ENCODE measurements at regions not wholly inside any gene's neighbourhood (a gene's known extent, or its start where the extent isn't known, plus 50 kb on each side); places are given as distances from the start of the nearest gene placed in this dataset.

GRCh38 chr7:25858525-25859411 is 293.2 kb upstream of the NFE2L3 start:
- no peaks in the 10 kb centered on the region for H3K36me3 ChIP-seq
- H3K27me3 ChIP-seq: peaks cover 88% of the 10 kb centered on the region
- no peaks in the 10 kb centered on the region for H3K9me3 ChIP-seq
- peaks cover 3 to 5% of the 10 kb centered on the region in 2 donors for H3K4me1 ChIP-seq
- intact Hi-C loops (cut with DNase I): loop anchor here (10.0 kb wide), 2 partner anchors 464 to 1306 kb away; partner anchors contain the start of gene HOXA9
- H3K4me3 ChIP-seq (replicated peaks in 1 of 3): no peak overlapping the region
- H3K27ac ChIP-seq: no peak overlapping the region
- DNase-seq: no peak
- TF ChIP-seq POLR2A (IDR thresholded peaks at IDR 0.05) (no peak), CTCF (IDR thresholded peaks at IDR 0.05) (no peak)
- WGBS, 2 donors: 20 to 28% methylated on average over 35 to 37 of the region's 47 CpGs

GRCh38 chr7:25859412-25860274 is 292.4 kb upstream of the NFE2L3 start:
- whole genome bisulfite sequencing, 2 donors: 19 to 21% methylated on average over 19 of the region's 19 CpGs
- peaks cover 3 to 5% of the 10 kb centered on the region in 2 donors for H3K4me1 ChIP-seq
- intact Hi-C loops (cut with DNase I): loop anchor here (10.0 kb wide), 2 partner anchors 465 to 1305 kb away; partner anchors contain the start of gene HOXA9

DNA sequence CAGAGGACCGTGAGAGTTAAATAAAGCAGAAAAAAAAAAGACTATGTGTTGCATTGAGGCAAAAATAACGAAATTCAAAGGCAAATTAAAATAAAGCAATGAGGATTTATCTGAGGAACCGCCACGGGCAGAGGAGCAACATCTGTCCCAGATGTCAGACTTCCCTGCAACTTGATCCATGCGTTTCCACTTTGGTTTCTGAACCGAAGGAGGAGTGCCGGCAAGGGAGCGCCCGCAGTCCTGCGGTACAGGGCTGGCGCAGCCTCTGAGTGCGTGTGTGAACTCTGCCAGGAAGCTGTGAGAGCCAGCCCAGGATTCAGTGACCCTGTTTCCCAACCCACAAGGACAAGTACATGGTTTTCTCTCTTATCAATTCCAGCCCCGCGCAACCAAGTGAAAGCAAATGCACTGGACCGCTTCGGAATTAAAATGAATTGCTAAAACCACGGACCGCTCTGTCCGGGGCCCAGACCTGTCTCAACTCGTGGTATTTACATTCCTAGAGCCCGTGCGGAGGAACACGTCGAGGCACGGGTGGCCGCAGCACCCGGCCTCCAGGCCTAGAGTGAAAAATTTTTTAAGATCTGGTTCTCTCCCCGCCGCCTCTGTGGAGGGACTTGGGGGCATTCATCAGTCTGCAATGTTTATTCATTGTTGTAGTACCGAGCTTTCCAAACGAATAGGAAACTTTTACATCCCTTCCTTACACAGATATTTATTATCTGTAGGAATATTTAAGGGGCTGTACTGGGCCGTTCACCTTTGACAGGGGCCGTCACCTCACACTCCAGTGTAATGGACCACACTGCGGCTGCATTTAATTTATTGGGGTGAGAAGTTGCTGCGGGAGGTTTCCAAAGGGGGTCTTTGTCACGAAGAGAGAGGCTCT is 291.5 kb upstream of the NFE2L3 start:
- no peaks in the 10 kb centered on the region for H3K36me3 ChIP-seq
- no peak for TF ChIP-seq CTCF (IDR thresholded peaks at IDR 0.05)
- no peak for TF ChIP-seq POLR2A (IDR thresholded peaks at IDR 0.05)
- 15 to 17% methylated on average over 35 to 36 of the region's 36 CpGs for WGBS, 2 donors
- DNase-seq: no peak
- H3K27ac ChIP-seq: no peak overlapping the region
- intact Hi-C loops (cut with DNase I): no loop called here
- H3K4me1 ChIP-seq: peaks cover 3 to 5% of the 10 kb centered on the region in 2 donors
- peaks cover 88% of the 10 kb centered on the region for H3K27me3 ChIP-seq
- no peaks in the 10 kb centered on the region for H3K9me3 ChIP-seq
- H3K4me3 ChIP-seq (replicated peaks in 1 of 3): no peak overlapping the region

More at GRCh38 chr7:25859412-25860274, 292.4 kb upstream of the NFE2L3 start:
- Histone ChIP-seq H3K9me3 (no peaks in the 10 kb centered on the region), H3K4me3 (replicated peaks in 1 of 3) (no peak overlapping the region), H3K27me3 (peaks cover 88% of the 10 kb centered on the region), H3K27ac (no peak overlapping the region), H3K36me3 (no peaks in the 10 kb centered on the region)
- no peak for DNase-seq
- no peak for TF ChIP-seq POLR2A (IDR thresholded peaks at IDR 0.05)
- TF ChIP-seq CTCF (IDR thresholded peaks at IDR 0.05): no peak

DNA sequence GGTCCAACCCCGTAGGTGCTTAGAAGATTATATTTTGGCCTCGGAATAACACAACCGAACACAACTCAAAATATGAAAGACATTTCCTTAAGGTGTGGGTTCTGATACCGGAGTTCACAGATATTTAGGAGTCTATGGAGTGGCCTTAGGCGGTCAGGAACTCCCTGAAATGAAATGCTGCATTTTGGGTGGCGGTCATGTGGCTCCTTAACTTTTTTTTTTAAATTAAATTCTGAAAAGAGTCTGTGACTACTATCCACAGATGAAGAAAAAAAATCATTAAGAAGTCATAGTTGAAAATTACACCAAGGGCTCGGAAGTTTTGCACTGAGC is 290.9 kb upstream of the NFE2L3 start:
- no peak overlapping the region for H3K4me3 ChIP-seq (replicated peaks in 1 of 3)
- intact Hi-C loops (cut with DNase I): no loop called here
- no peak for TF ChIP-seq POLR2A (IDR thresholded peaks at IDR 0.05)
- TF ChIP-seq CTCF (IDR thresholded peaks at IDR 0.05): no peak
- 18 to 20% methylated on average over 7 of the region's 7 CpGs for WGBS, 2 donors
- no peaks in the 10 kb centered on the region for H3K36me3 ChIP-seq
- H3K27me3 ChIP-seq: peaks cover 88% of the 10 kb centered on the region
- H3K9me3 ChIP-seq: no peaks in the 10 kb centered on the region
- H3K4me1 ChIP-seq: peaks cover 3 to 5% of the 10 kb centered on the region in 2 donors
- H3K27ac ChIP-seq: no peak overlapping the region
- no peak for DNase-seq
